Mucosa of descending colon (tissue), 3 donors: ENCODE measurements at regions not wholly inside any gene's neighbourhood (a gene's known extent, or its start where the extent isn't known, plus 50 kb on each side); places are given as distances from the start of the nearest gene placed in this dataset.

Source experiments
- ATAC-seq: fragments of 200-7000 bp; cut with Tn5 transposase; one replicate; pipeline ENCODE4 v1.9.1; 2020; ENCODE audit warnings: mild to moderate bottlenecking, moderate library complexity
- DNase-seq, 3 donors: peaks; one replicate each; pipeline ENCODE4 v3.0.0-alpha.2; 2020
- H3K36me3 ChIP-seq: fragments of 200-600 bp; one replicate; pipeline ENCODE4 v1.8.0; 2021; ENCODE audit warnings: low read depth, mild to moderate bottlenecking
- H3K4me1 ChIP-seq: fragments of 200-600 bp; one replicate; pipeline ENCODE4 v1.8.0; 2021; ENCODE audit warnings: low read depth, mild to moderate bottlenecking
- H3K4me3 ChIP-seq: fragments of 200-600 bp; one replicate; pipeline ENCODE4 v1.8.0; 2021; ENCODE audit warnings: mild to moderate bottlenecking
- H3K9me3 ChIP-seq: fragments of 200-600 bp; one replicate; pipeline ENCODE4 v1.8.0; 2021; ENCODE audit warnings: mild to moderate bottlenecking
- intact Hi-C, 2 donors: fragments of 100-400 bp; cut with DNase I in 1 of 2; cut with micrococcal nuclease in 1 of 2; formaldehyde crosslinking; loops; one replicate each; pipeline versions ENCODE4 v1.11.0 to v1.11.1; 2022; cut with DNase I, micrococcal nuclease
- TF ChIP-seq, protein P1 (sequence below): fragments of 200-600 bp; IDR thresholded peaks from one replicate; pipeline ENCODE4 v1.8.0; 2022; ENCODE audit warnings: antibody characterized with exemption, mild to moderate bottlenecking
- donor health status: DM: no; HTN: no; CAD: no; lungs with moderate emphysema.
- donor health status: DM: no; HTN: no; CAD: no.
- donor health status: DM: no; HTN: yes; CAD: no.

DNA sequence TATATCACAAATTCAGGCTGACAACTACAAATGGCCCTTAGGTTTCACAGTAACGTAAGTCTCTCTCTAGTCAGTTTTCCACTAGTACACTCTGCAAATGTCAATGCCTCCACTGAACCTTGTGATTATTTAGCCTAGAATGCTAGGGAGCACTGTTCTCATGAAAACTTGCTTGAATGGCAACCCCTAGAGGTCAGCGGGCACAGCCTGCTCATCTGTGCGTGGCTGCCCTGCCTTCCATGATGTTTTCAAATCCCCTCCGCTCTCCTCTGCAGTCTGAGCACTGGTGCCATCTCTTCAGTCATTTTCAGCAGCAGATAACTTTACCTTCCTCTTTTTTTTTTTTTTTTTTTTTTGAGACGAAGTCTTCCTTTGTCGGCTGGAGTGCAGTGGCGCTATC is 84.1 kb upstream of the GULP1 start:
- H3K36me3 ChIP-seq: no peaks in the 10 kb centered on the region

DNA sequence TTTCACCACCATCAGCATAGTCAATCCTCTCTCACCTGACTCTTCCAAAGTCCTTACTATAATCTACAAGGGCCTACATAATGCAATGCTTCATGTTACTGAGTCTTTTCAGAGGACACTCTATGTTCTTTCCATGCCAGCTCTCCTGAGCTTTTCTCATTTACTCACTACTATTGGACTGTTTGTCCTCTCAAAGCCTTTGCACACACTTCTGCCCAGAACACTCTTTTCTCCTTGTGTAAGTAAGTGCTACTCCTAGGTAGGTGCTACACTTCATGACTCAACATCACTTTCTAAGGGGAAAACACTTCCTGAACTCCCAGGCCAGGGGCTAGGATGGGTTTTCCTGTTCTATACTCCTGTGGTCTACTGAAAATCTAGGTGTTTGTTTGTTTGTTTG is 82.5 kb upstream of the GULP1 start:
- no peak for ATAC-seq
- TF ChIP-seq, protein P1, sequence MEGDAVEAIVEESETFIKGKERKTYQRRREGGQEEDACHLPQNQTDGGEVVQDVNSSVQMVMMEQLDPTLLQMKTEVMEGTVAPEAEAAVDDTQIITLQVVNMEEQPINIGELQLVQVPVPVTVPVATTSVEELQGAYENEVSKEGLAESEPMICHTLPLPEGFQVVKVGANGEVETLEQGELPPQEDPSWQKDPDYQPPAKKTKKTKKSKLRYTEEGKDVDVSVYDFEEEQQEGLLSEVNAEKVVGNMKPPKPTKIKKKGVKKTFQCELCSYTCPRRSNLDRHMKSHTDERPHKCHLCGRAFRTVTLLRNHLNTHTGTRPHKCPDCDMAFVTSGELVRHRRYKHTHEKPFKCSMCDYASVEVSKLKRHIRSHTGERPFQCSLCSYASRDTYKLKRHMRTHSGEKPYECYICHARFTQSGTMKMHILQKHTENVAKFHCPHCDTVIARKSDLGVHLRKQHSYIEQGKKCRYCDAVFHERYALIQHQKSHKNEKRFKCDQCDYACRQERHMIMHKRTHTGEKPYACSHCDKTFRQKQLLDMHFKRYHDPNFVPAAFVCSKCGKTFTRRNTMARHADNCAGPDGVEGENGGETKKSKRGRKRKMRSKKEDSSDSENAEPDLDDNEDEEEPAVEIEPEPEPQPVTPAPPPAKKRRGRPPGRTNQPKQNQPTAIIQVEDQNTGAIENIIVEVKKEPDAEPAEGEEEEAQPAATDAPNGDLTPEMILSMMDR: no peak

More for the DNA sequence above, 84.1 kb upstream of the GULP1 start:
- Histone ChIP-seq H3K4me3 (no peak overlapping the region), H3K9me3 (no peaks in the 10 kb centered on the region), H3K4me1 (no peaks in the 10 kb centered on the region)
- DNase-seq (no peak), ATAC-seq (no peak)
- TF ChIP-seq, protein P1: no peak
- intact Hi-C loops: no loop called here

DNA sequence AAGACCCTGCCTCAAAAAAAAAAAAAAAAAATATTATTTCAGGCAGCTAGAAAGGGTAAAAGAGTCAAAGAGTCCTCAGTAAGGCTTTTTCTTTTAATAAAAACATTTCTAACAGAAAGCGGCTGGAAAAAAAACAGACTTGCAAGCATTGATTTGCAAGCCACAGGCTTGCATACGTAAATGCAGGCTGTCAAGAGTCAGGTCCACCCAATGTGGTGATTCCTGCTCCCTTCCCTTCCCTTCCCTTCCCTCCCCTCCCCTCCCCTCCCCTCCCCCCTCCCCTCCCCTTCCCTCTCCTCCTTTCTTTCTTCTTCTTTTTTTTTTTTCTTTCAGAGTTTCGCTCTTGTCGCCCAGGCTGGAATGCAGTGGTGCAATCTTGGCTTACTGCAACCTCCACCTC is 74.4 kb upstream of the GULP1 start:
- intact Hi-C loops: no loop called here
- no peaks in the 10 kb centered on the region for H3K9me3 ChIP-seq
- TF ChIP-seq, protein P1: no peak
- ATAC-seq: no peak
- no peak for DNase-seq
- no peaks in the 10 kb centered on the region for H3K4me1 ChIP-seq
- H3K4me3 ChIP-seq: no peak overlapping the region
- H3K36me3 ChIP-seq: no peaks in the 10 kb centered on the region

More for the DNA sequence above, 82.5 kb upstream of the GULP1 start:
- H3K4me3 ChIP-seq: no peak overlapping the region
- H3K36me3 ChIP-seq: no peaks in the 10 kb centered on the region
- H3K9me3 ChIP-seq: no peaks in the 10 kb centered on the region
- H3K4me1 ChIP-seq: no peaks in the 10 kb centered on the region
- intact Hi-C loops: no loop called here
- DNase-seq: no peak

DNA sequence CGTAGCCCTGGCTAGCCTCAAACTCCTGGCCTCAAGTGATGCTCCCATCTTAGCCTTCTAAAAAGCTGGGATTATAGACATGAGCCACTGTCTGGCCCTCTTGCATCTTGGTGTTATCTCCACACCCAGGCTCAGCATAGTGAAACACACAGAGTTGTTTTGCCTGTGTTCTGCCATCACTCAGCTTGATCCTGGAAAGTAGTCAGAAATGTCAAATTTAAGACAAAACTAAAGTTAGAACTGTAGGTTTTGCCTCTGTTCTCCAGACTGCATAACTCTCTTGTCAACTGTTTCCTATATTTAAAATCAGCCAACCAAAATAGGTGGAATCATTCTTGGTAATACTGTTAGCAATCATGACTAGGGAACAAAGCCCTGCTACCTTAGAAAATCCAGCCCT is 72.1 kb upstream of the GULP1 start:
- TF ChIP-seq, protein P1: no peak
- no peak overlapping the region for H3K4me3 ChIP-seq
- no peaks in the 10 kb centered on the region for H3K4me1 ChIP-seq
- ATAC-seq: no peak
- no peaks in the 10 kb centered on the region for H3K36me3 ChIP-seq
- no peaks in the 10 kb centered on the region for H3K9me3 ChIP-seq
- intact Hi-C loops: no loop called here
- no peak for DNase-seq

DNA sequence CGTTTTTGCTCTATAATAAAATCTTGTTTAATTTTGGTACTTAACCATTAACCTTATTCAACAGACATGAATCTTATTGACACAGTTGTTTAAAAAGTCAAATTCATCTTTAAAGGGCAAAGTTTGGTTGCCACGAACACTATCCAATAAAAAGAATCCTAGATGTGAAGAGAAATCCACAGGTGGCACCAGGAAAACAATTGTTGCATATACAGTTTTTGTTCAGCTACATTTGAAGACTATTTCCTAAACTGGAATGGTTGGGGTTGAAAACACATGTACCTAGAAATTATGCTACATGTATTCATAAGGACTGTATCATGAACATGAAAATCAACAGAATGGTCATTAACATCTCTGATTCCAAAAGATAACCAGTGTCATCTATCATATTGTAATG is 71.1 kb upstream of the GULP1 start:
- DNase-seq (no peak), ATAC-seq (no peak)
- Histone ChIP-seq H3K9me3 (no peaks in the 10 kb centered on the region), H3K36me3 (no peaks in the 10 kb centered on the region), H3K4me1 (no peaks in the 10 kb centered on the region), H3K4me3 (no peak overlapping the region)
- TF ChIP-seq, protein P1: no peak
- intact Hi-C loops: no loop called here

DNA sequence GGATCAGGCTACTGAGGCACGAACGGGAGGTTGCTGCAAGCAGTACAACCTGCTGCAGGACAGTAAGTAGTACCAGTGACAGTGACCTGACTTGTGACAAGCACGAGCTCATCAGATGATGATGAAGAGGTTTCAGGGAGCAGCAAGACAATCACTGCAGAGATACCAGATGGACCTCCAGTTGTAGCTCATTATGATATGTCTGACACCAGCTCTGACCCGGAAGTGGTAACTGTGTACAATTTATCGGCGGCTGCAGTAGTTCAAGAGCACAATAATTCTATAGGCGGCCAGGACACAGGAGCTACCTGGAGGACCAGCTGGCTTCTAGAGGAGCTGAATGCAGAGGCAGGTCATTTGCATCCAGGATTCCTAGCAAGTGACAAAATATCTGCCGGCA is 64.0 kb upstream of the GULP1 start:
- DNase-seq (no peak), ATAC-seq (no peak)
- Histone ChIP-seq H3K4me3 (no peak overlapping the region), H3K9me3 (no peaks in the 10 kb centered on the region), H3K4me1 (no peaks in the 10 kb centered on the region), H3K36me3 (no peaks in the 10 kb centered on the region)
- intact Hi-C loops: no loop called here
- TF ChIP-seq, protein P1: no peak
